Neural cell (in vitro differentiated cells): ENCODE measurements at regions not wholly inside any gene's neighbourhood (a gene's known extent, or its start where the extent isn't known, plus 50 kb on each side); places are given as distances from the start of the nearest gene placed in this dataset.

Experiments
- H2AFZ ChIP-seq: fragments of 200-600, 300-800 bp; sonication (generic), shearing (Covaris generic); 2 replicates; pipeline ENCODE4 v1.6.0; 2014; ENCODE audit warnings: low read depth, mild to moderate bottlenecking, antibody characterized with exemption, low read length, moderate library complexity
- H3F3A ChIP-seq: fragments of 200-600 bp; shearing (Covaris generic); 2 replicates; pipeline ENCODE4 v1.6.1; 2016; ENCODE audit warnings: mild to moderate bottlenecking, moderate library complexity, mixed read lengths, antibody characterized with exemption, low read length; ENCODE audit not compliant: insufficient read depth, poor library complexity, severe bottlenecking
- H3K27ac ChIP-seq: fragments of 200-600, 300-800 bp; sonication (generic), shearing (Covaris generic); 2 replicates; pipeline ENCODE4 v1.5.1; 2014; ENCODE audit warnings: mild to moderate bottlenecking, low read length, moderate library complexity
- H3K27me3 ChIP-seq: fragments of 300-800, 200-600 bp; sonication (generic), shearing (Covaris generic); 2 replicates; pipeline ENCODE4 v1.6.0; 2014; ENCODE audit warnings: mild to moderate bottlenecking, low read depth, low read length, moderate library complexity; ENCODE audit not compliant: insufficient read depth
- H3K36me3 ChIP-seq: fragments of 300-800, 200-600 bp; sonication (generic), shearing (Covaris generic); 2 replicates; pipeline ENCODE4 v1.5.1; 2014; ENCODE audit warnings: mild to moderate bottlenecking, antibody characterized with exemption, low read length, moderate library complexity; ENCODE audit not compliant: insufficient read depth
- H3K4me2 ChIP-seq: fragments of 300-800, 200-600 bp; sonication (generic), shearing (Covaris generic); 2 replicates; pipeline ENCODE4 v1.6.0; 2014; ENCODE audit warnings: mild to moderate bottlenecking, low read length
- H3K4me3 ChIP-seq: fragments of 300-800, 200-600 bp; sonication (generic), shearing (Covaris generic); 2 replicates; pipeline ENCODE4 v1.5.1; 2014; ENCODE audit warnings: mild to moderate bottlenecking, low read length, moderate library complexity
- H3K79me2 ChIP-seq: fragments of 200-600 bp; shearing (Covaris generic); replicated peaks from 2 replicates; pipeline ENCODE4 v1.6.0; 2014; ENCODE audit warnings: mild to moderate bottlenecking, low read length, moderate library complexity; ENCODE audit not compliant: insufficient read depth
- H3K9ac ChIP-seq: fragments of 300-800, 200-600 bp; sonication (generic), shearing (Covaris generic); 2 replicates; pipeline ENCODE4 v1.6.1; 2016; ENCODE audit warnings: mild to moderate bottlenecking, low read length, mixed read lengths
- H3K9me2 ChIP-seq: fragments of 200-600 bp; shearing (Covaris generic); 2 replicates; pipeline ENCODE4 v1.6.1; 2016; ENCODE audit warnings: mild to moderate bottlenecking, low read length, mixed read lengths; ENCODE audit not compliant: insufficient read depth
- H3K9me3 ChIP-seq: fragments of 200-600, 300-800 bp; sonication (generic), shearing (Covaris generic); 2 replicates; pipeline ENCODE4 v1.6.1; 2016; ENCODE audit warnings: mild to moderate bottlenecking, mixed run types, low read length, moderate library complexity, mixed read lengths
- H4K20me1 ChIP-seq: fragments of 200-600 bp; shearing (Covaris generic); 2 replicates; pipeline ENCODE4 v1.6.1; 2016; ENCODE audit warnings: mild to moderate bottlenecking, mixed run types; ENCODE audit not compliant: insufficient read depth
- EP300 ChIP-seq: fragments of 450-650 bp; conservative IDR thresholded peaks from 2 replicates; pipeline ENCODE4 v1.6.1; 2014; ENCODE audit warnings: antibody characterized with exemption, mild to moderate bottlenecking, moderate library complexity; ENCODE audit not compliant: poor library complexity, severe bottlenecking
- EZH2 ChIP-seq: fragments of 200-600, 300-800 bp; shearing (Covaris generic), sonication (generic); IDR thresholded peaks from 2 replicates; pipeline ENCODE4 v1.6.1; 2014; ENCODE audit warnings: antibody characterized with exemption, low read length, borderline replicate concordance, mild to moderate bottlenecking; ENCODE audit not compliant: insufficient read depth, poor library complexity, severe bottlenecking
- MXI1 ChIP-seq: fragments of 450-650 bp; conservative IDR thresholded peaks from 2 replicates; pipeline ENCODE4 v1.6.1; 2014; ENCODE audit warnings: antibody characterized with exemption, mild to moderate bottlenecking; ENCODE audit not compliant: poor library complexity, severe bottlenecking
- POLR2AphosphoS5 ChIP-seq: IDR thresholded peaks from 2 replicates; pipeline ENCODE4 v1.6.1; 2012
- RAD21 ChIP-seq: fragments of 450-650 bp; conservative IDR thresholded peaks from 2 replicates; pipeline ENCODE4 v1.6.1; 2014; ENCODE audit warnings: antibody characterized with exemption, mild to moderate bottlenecking, moderate library complexity
- SMC3 ChIP-seq: fragments of 450-650 bp; conservative IDR thresholded peaks from 2 replicates; pipeline ENCODE4 v1.6.1; 2014; ENCODE audit warnings: antibody characterized with exemption, mild to moderate bottlenecking, moderate library complexity; ENCODE audit not compliant: poor library complexity
- TAF1 ChIP-seq: IDR thresholded peaks from 2 replicates; pipeline ENCODE4 v1.6.1; 2012; ENCODE audit warnings: low read depth
- TF ChIP-seq, protein P1 (sequence below): IDR thresholded peaks from 2 replicates; pipeline ENCODE4 v1.6.1; 2012; ENCODE audit warnings: borderline replicate concordance
- TF ChIP-seq, protein P2 (sequence below): fragments of 450-650 bp; IDR thresholded peaks from 2 replicates; pipeline ENCODE4 v1.5.1; 2014; ENCODE audit warnings: antibody characterized with exemption, mild to moderate bottlenecking, moderate library complexity; ENCODE audit not compliant: poor library complexity, severe bottlenecking

DNA sequence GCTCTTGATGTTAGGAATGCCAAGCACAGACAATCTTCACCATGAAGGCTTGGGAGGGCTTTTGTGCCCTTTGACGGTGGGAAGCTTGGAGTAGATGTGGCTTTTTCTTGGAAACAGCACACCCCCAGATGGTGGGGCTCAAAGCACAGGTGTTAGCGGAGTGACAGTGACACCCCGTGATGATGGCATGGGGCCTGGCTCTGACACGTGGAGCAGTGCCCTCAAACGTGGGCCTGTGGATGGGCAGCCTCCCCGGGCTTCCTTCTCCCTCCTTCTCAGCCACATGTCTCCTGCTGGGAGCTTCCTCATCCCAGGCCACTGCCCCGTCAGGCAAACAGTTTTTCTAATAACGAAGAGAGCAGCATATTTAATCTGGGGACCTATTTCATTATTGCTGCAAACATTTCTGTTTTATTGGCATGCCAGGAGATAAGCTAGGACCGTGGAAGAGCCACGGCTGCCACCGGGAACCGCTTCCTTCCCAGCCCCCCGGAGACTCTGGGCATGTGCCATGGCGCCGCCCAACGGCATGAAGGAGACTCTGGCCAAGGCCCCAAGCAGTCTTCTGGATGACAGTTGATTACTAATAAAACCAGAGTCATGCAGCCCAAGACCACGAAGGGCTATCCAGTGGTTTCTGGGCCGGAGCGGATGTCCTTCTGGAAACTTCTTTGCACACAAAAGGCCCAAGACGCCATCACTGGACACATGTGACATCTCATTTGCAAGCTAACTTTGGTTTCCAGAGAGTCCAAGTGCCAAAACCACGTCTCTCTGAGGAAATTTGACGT is 280.3 kb upstream of the FOXF1 start:
- H4K20me1 ChIP-seq: no peaks in the 10 kb centered on the region
- H3K4me2 ChIP-seq: no peak overlapping the region
- no peaks in the 10 kb centered on the region for H3K9me2 ChIP-seq
- H3K79me2 ChIP-seq: no peaks in the 10 kb centered on the region
- no peak overlapping the region for H2AFZ ChIP-seq
- H3K9ac ChIP-seq: no peak overlapping the region
- no peaks in the 10 kb centered on the region for H3K9me3 ChIP-seq
- no peaks in the 10 kb centered on the region for H3F3A ChIP-seq
- TF ChIP-seq TAF1 (no peak), SMC3 (no peak), EZH2 (no peak), POLR2AphosphoS5 (no peak), RAD21 (no peak), EP300 (no peak), MXI1 (no peak)
- TF ChIP-seq, protein P1, sequence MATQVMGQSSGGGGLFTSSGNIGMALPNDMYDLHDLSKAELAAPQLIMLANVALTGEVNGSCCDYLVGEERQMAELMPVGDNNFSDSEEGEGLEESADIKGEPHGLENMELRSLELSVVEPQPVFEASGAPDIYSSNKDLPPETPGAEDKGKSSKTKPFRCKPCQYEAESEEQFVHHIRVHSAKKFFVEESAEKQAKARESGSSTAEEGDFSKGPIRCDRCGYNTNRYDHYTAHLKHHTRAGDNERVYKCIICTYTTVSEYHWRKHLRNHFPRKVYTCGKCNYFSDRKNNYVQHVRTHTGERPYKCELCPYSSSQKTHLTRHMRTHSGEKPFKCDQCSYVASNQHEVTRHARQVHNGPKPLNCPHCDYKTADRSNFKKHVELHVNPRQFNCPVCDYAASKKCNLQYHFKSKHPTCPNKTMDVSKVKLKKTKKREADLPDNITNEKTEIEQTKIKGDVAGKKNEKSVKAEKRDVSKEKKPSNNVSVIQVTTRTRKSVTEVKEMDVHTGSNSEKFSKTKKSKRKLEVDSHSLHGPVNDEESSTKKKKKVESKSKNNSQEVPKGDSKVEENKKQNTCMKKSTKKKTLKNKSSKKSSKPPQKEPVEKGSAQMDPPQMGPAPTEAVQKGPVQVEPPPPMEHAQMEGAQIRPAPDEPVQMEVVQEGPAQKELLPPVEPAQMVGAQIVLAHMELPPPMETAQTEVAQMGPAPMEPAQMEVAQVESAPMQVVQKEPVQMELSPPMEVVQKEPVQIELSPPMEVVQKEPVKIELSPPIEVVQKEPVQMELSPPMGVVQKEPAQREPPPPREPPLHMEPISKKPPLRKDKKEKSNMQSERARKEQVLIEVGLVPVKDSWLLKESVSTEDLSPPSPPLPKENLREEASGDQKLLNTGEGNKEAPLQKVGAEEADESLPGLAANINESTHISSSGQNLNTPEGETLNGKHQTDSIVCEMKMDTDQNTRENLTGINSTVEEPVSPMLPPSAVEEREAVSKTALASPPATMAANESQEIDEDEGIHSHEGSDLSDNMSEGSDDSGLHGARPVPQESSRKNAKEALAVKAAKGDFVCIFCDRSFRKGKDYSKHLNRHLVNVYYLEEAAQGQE: no peak
- TF ChIP-seq, protein P2, sequence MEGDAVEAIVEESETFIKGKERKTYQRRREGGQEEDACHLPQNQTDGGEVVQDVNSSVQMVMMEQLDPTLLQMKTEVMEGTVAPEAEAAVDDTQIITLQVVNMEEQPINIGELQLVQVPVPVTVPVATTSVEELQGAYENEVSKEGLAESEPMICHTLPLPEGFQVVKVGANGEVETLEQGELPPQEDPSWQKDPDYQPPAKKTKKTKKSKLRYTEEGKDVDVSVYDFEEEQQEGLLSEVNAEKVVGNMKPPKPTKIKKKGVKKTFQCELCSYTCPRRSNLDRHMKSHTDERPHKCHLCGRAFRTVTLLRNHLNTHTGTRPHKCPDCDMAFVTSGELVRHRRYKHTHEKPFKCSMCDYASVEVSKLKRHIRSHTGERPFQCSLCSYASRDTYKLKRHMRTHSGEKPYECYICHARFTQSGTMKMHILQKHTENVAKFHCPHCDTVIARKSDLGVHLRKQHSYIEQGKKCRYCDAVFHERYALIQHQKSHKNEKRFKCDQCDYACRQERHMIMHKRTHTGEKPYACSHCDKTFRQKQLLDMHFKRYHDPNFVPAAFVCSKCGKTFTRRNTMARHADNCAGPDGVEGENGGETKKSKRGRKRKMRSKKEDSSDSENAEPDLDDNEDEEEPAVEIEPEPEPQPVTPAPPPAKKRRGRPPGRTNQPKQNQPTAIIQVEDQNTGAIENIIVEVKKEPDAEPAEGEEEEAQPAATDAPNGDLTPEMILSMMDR: no peak
- no peak overlapping the region for H3K27ac ChIP-seq
- H3K4me3 ChIP-seq: no peak overlapping the region
- H3K36me3 ChIP-seq: no peaks in the 10 kb centered on the region
- no peaks in the 10 kb centered on the region for H3K27me3 ChIP-seq

DNA sequence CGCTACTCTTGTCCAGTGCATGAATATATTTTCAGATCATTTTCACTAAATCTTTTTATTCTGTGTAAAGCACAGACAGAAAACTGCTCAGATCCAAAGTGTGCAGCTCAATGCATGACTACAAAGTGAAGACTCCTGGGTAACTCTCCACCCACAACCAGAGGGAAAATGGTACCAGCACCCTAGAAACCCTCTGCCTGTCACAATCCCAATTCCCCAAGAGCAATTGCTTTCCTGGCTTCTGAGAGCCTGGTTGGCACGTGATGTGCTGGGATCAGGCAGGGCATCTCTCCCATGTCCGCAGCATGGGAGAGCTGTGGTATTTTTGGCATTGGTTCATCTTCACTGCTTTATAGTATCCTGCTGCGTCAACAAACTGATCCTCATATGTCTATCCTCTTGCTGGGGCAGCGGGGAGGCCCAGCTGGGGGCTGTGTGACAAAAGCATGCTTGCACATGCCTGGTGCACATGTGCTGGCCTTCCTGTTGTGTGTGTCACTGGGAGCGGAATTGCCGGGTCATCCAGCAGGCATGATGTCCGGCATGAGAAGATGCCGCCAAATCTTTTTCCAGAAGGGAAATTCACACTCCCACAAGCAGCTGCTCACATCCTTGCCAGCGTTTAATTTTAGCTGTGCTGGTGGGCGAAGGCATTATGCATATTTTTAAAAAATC is 278.9 kb upstream of the FOXF1 start:
- Histone ChIP-seq H3K27me3 (no peaks in the 10 kb centered on the region), H3K9ac (no peak overlapping the region), H3K36me3 (no peaks in the 10 kb centered on the region), H3K4me3 (no peak overlapping the region), H3K4me2 (no peak overlapping the region), H3K27ac (no peak overlapping the region), H3F3A (no peaks in the 10 kb centered on the region), H3K9me3 (no peaks in the 10 kb centered on the region), H2AFZ (no peak overlapping the region), H3K79me2 (no peaks in the 10 kb centered on the region), H3K9me2 (no peaks in the 10 kb centered on the region), H4K20me1 (no peaks in the 10 kb centered on the region)
- no peak for TF ChIP-seq SMC3
- TF ChIP-seq, protein P2: no peak
- TF ChIP-seq TAF1: no peak
- TF ChIP-seq, protein P1: no peak
- TF ChIP-seq EP300: no peak
- no peak for TF ChIP-seq POLR2AphosphoS5
- TF ChIP-seq EZH2: no peak
- TF ChIP-seq MXI1: no peak
- no peak for TF ChIP-seq RAD21
